Astrocyte (in vitro differentiated cells and primary cell): ENCODE measurements at regions not wholly inside any gene's neighbourhood (a gene's known extent, or its start where the extent isn't known, plus 50 kb on each side); places are given as distances from the start of the nearest gene placed in this dataset.

Experiments
- DNase-seq: peaks from one replicate; pipeline ENCODE4 v3.0.0-alpha.2; 2010; ENCODE audit warnings: low read depth
- FAIRE-seq: peaks from 2 replicates; lab custom pipeline; 2011; peaks lifted over from hg19 to GRCh38; lab: Jason Lieb, UNC
- H2AFZ ChIP-seq: 2 replicates; pipeline ENCODE4 v1.6.0; 2012; ENCODE audit warnings: low read depth, low read length, inconsistent platforms
- H3K27ac ChIP-seq: 2 replicates; pipeline ENCODE4 v1.5.1; 2011; ENCODE audit warnings: low read depth, low read length, inconsistent platforms
- H3K27me3 ChIP-seq: 2 replicates; pipeline ENCODE4 v1.6.0; 2011; ENCODE audit warnings: low read length, inconsistent platforms; ENCODE audit not compliant: insufficient read depth
- H3K36me3 ChIP-seq: 2 replicates; pipeline ENCODE4 v1.5.1; 2011; ENCODE audit warnings: low read length, inconsistent platforms; ENCODE audit not compliant: insufficient read depth
- H3K4me1 ChIP-seq: 2 replicates; pipeline ENCODE4 v1.5.1; 2011; ENCODE audit warnings: low read length, inconsistent platforms; ENCODE audit not compliant: insufficient read depth
- H3K4me2 ChIP-seq: 2 replicates; pipeline ENCODE4 v1.6.0; 2012; ENCODE audit warnings: low read length, inconsistent platforms
- H3K4me3 ChIP-seq: 2 replicates; pipeline ENCODE4 v1.5.1; 2011; ENCODE audit warnings: low read depth, mild to moderate bottlenecking, low read length, inconsistent platforms; ENCODE audit not compliant: insufficient read depth
- H3K79me2 ChIP-seq: 2 replicates; pipeline ENCODE4 v1.6.0; 2012; ENCODE audit warnings: mild to moderate bottlenecking, low read length, inconsistent platforms; ENCODE audit not compliant: insufficient read depth
- H3K9ac ChIP-seq: 2 replicates; pipeline ENCODE4 v1.6.0; 2012; ENCODE audit warnings: mild to moderate bottlenecking, low read length, inconsistent platforms
- H3K9me3 ChIP-seq: 2 replicates; pipeline ENCODE4 v1.5.1; 2012; ENCODE audit warnings: low read depth, mild to moderate bottlenecking, low read length, inconsistent platforms; ENCODE audit not compliant: insufficient read depth
- H4K20me1 ChIP-seq: 2 replicates; pipeline ENCODE4 v1.6.0; 2012; ENCODE audit warnings: low read length, inconsistent platforms; ENCODE audit not compliant: insufficient read depth
- H3K27ac Mint-ChIP-seq: one replicate; pipeline ENCODE4 v1.8.0; 2021; ENCODE audit warnings: mild to moderate bottlenecking, mixed read lengths; ENCODE audit not compliant: unreplicated experiment
- H3K27me3 Mint-ChIP-seq: one replicate; pipeline ENCODE4 v1.8.0; 2021; ENCODE audit warnings: low read depth, mixed read lengths; ENCODE audit not compliant: unreplicated experiment
- H3K36me3 Mint-ChIP-seq: one replicate; pipeline ENCODE4 v1.8.0; 2021; ENCODE audit warnings: low read depth, mixed read lengths; ENCODE audit not compliant: unreplicated experiment
- H3K4me1 Mint-ChIP-seq: one replicate; pipeline ENCODE4 v1.8.0; 2021; ENCODE audit warnings: low read depth, mixed read lengths; ENCODE audit not compliant: unreplicated experiment
- H3K4me3 Mint-ChIP-seq: one replicate; pipeline ENCODE4 v1.8.0; 2021; ENCODE audit warnings: mild to moderate bottlenecking, moderate library complexity, mixed read lengths; ENCODE audit not compliant: unreplicated experiment
- H3K9me3 Mint-ChIP-seq: one replicate; pipeline ENCODE4 v1.8.0; 2021; ENCODE audit warnings: mild to moderate bottlenecking, mixed read lengths; ENCODE audit not compliant: unreplicated experiment
- EZH2 ChIP-seq: IDR thresholded peaks from 2 replicates; pipeline ENCODE4 v1.6.1; 2012; ENCODE audit warnings: mild to moderate bottlenecking, low read length, inconsistent platforms; ENCODE audit not compliant: insufficient read depth
- TF ChIP-seq, protein P1 (sequence below): IDR thresholded peaks from 2 replicates; pipeline ENCODE4 v1.5.1; 2011; ENCODE audit warnings: low read depth, mild to moderate bottlenecking, inconsistent platforms, low read length, moderate library complexity; ENCODE audit not compliant: insufficient read depth

DNA sequence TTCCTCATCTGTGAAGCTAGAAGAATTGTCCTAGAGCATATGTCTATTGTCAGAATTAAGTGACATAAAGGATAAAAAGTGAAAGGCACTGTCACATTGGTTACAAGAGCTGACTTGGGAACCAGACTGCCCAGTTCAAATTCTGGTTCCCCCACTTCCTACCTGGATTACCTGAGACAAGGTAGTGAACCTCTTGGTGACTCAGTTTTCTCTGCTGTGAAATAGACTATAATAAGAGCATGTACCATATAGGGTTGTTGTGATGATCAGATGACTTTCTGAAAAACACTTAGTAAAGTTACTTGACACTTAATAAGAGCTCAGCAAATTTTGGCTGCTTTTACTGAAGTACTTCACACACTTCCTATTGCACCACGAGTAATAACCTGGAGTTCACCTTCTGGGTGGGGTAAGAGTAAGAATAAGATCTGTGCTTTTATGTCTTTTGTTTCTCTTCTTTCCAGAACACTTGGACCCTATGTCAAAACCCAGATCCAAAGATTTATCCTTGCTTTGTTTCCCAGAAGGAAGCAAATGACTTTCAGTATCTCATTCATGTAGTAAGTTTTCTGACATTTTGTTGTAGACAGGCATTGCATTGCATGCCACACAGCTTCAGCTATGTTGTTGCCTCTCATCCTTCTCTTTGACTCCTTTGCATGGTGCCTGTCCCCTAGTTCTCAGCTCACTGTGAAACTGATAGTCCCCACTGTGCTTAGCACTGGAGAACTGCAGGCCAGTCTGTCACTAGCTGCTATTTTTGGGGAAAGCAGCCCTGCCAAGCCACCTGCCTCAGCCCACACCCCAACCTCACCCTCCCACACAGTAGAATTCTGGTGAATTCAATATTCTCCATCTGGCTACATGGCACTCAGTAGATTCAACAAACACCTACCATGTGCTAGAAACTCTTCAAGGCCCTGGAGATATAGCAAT lies 121.8 kb upstream of the POU2AF2 start:
- peaks cover 17% of the 10 kb centered on the region for H3K27me3 Mint-ChIP-seq
- no peaks in the 10 kb centered on the region for H3K36me3 ChIP-seq
- H3K4me2 ChIP-seq = no peak overlapping the region
- peaks cover 2% of the 10 kb centered on the region for H3K9me3 Mint-ChIP-seq
- no peak overlapping the region for H3K27ac Mint-ChIP-seq
- no peak for FAIRE-seq
- H2AFZ ChIP-seq = no peak overlapping the region
- no peak for DNase-seq
- no peaks in the 10 kb centered on the region for H3K9me3 ChIP-seq
- TF ChIP-seq, protein P1, sequence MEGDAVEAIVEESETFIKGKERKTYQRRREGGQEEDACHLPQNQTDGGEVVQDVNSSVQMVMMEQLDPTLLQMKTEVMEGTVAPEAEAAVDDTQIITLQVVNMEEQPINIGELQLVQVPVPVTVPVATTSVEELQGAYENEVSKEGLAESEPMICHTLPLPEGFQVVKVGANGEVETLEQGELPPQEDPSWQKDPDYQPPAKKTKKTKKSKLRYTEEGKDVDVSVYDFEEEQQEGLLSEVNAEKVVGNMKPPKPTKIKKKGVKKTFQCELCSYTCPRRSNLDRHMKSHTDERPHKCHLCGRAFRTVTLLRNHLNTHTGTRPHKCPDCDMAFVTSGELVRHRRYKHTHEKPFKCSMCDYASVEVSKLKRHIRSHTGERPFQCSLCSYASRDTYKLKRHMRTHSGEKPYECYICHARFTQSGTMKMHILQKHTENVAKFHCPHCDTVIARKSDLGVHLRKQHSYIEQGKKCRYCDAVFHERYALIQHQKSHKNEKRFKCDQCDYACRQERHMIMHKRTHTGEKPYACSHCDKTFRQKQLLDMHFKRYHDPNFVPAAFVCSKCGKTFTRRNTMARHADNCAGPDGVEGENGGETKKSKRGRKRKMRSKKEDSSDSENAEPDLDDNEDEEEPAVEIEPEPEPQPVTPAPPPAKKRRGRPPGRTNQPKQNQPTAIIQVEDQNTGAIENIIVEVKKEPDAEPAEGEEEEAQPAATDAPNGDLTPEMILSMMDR = no peak
- TF ChIP-seq EZH2 = no peak
- H3K4me3 Mint-ChIP-seq = no peak overlapping the region
- no peak overlapping the region for H3K27ac ChIP-seq
- no peaks in the 10 kb centered on the region for H4K20me1 ChIP-seq
- no peaks in the 10 kb centered on the region for H3K4me1 ChIP-seq
- no peaks in the 10 kb centered on the region for H3K36me3 Mint-ChIP-seq
- no peaks in the 10 kb centered on the region for H3K4me1 Mint-ChIP-seq
- H3K9ac ChIP-seq = no peak overlapping the region
- H3K79me2 ChIP-seq = no peaks in the 10 kb centered on the region
- no peak overlapping the region for H3K4me3 ChIP-seq
- peaks cover 6% of the 10 kb centered on the region for H3K27me3 ChIP-seq

DNA sequence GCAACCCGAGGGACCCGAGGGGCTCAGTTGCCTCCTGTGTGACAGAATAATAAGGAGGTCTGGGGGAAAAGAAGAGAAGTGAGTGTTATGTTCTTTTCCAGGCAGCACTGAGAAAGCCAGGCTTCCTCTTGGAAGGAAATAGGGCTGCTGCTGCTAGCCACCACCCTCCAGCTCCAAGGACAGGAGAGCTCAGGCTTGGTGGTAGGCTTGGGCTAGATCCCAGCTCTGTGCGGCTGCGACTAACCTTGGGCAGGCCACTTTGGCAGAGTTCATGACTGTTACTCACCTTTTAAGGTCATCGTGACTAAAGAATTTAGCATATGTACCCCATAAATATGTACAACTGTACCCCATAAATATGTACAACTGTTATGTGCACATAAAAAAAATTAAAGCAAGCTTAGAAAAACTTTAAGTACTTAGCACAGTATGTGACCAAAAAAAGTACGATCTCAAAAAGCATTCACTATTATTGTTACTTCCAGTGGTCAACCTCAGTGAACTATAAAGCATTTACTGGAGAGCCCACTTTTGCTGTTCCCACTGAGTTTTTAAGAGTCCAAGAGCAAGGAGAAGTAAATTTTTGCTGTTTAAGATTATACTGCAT lies 124.7 kb upstream of the POU2AF2 start:
- FAIRE-seq = no peak
- DNase-seq = no peak
- H3K4me3 ChIP-seq = no peak overlapping the region
- H3K4me1 ChIP-seq = no peaks in the 10 kb centered on the region
- no peaks in the 10 kb centered on the region for H3K36me3 ChIP-seq
- no peak overlapping the region for H3K4me2 ChIP-seq
- no peak overlapping the region for H3K27ac ChIP-seq
- H2AFZ ChIP-seq = no peak overlapping the region
- TF ChIP-seq, protein P1 = no peak
- no peak for TF ChIP-seq EZH2
- H4K20me1 ChIP-seq = no peaks in the 10 kb centered on the region
- H3K27me3 ChIP-seq = peaks cover 2% of the 10 kb centered on the region
- no peak overlapping the region for H3K9ac ChIP-seq
- no peaks in the 10 kb centered on the region for H3K36me3 Mint-ChIP-seq
- H3K9me3 ChIP-seq = no peaks in the 10 kb centered on the region
- no peaks in the 10 kb centered on the region for H3K4me1 Mint-ChIP-seq
- no peaks in the 10 kb centered on the region for H3K79me2 ChIP-seq
- H3K27me3 Mint-ChIP-seq = peaks cover 10% of the 10 kb centered on the region
- H3K4me3 Mint-ChIP-seq = no peak overlapping the region
- H3K9me3 Mint-ChIP-seq = no peaks in the 10 kb centered on the region
- no peak overlapping the region for H3K27ac Mint-ChIP-seq

DNA sequence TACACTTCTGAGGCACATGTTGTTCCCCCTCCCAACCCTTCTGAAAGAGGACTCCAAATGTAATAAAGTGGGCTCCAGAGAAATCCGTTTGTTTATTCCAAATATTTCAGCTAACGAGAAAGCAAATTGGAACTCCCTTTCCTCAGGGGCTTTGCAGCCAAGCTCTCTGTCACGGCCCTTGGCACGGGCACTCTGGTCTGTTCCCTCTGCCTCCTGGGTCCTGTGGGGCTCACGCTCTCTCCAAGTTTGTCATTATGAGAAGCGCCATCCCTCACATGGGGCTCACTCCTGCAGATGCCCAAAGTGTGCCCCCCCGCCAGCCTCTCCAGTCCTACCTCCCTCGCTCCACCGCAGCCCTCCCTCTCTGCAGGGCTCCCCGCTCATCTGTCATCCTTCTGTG lies 125.4 kb upstream of the POU2AF2 start:
- Mint-ChIP-seq H3K27me3 (peaks cover 11% of the 10 kb centered on the region), H3K9me3 (no peaks in the 10 kb centered on the region), H3K27ac (no peak overlapping the region), H3K4me3 (no peak overlapping the region), H3K36me3 (no peaks in the 10 kb centered on the region), H3K4me1 (no peaks in the 10 kb centered on the region)
- H3K27ac ChIP-seq = no peak overlapping the region
- H4K20me1 ChIP-seq = no peaks in the 10 kb centered on the region
- H3K9ac ChIP-seq = no peak overlapping the region
- no peak overlapping the region for H3K4me2 ChIP-seq
- no peak overlapping the region for H2AFZ ChIP-seq
- no peak for FAIRE-seq
- no peak overlapping the region for H3K4me3 ChIP-seq
- peaks cover 2% of the 10 kb centered on the region for H3K27me3 ChIP-seq
- TF ChIP-seq EZH2 = no peak
- TF ChIP-seq, protein P1 = no peak
- no peaks in the 10 kb centered on the region for H3K4me1 ChIP-seq
- H3K36me3 ChIP-seq = no peaks in the 10 kb centered on the region
- H3K79me2 ChIP-seq = no peaks in the 10 kb centered on the region
- H3K9me3 ChIP-seq = no peaks in the 10 kb centered on the region
- DNase-seq = no peak
